Right hindlimb (tissue), 1 donor: ENCODE measurements at regions not wholly inside any gene's neighbourhood (a gene's known extent, or its start where the extent isn't known, plus 50 kb on each side); places are given as distances from the start of the nearest gene placed in this dataset.
"Not testable (repeated sequence)": the region's sequence is repeated elsewhere in the genome, so short reads cannot be mapped to it uniquely, and the experiment has no call there.

ENCODE experiments used
- DNase-seq: peaks from one replicate; pipeline ENCODE4 v3.0.0-alpha.2; 2018

GRCh38 chr7:136150311-136150710 is 173.2 kb upstream of the MTPN start:
- DNase-seq, result no peak

GRCh38 chr7:136148920-136149319 is 171.8 kb upstream of the MTPN start:
- DNase-seq, result no peak

- no peak for DNase-seq
Measured at GRCh38 chr7:136146925-136147324, 169.8 kb upstream of the MTPN start.

- no peak for DNase-seq
Measured at GRCh38 chr7:136144182-136144581, 167.0 kb upstream of the MTPN start.

GRCh38 chr7:136143271-136143670 is 166.1 kb upstream of the MTPN start:
- no peak for DNase-seq

- DNase-seq, result no peak
Measured at GRCh38 chr7:136142583-136142982, 165.4 kb upstream of the MTPN start.

GRCh38 chr7:136140469-136140868 is 163.3 kb upstream of the MTPN start:
- DNase-seq, result no peak

GRCh38 chr7:136139417-136139816 is 162.3 kb upstream of the MTPN start:
- no peak for DNase-seq

GRCh38 chr7:136138991-136139390 is 161.8 kb upstream of the MTPN start:
- no peak for DNase-seq

GRCh38 chr7:136136906-136137454 is 159.8 kb upstream of the MTPN start:
- DNase-seq, result no peak

GRCh38 chr7:136134503-136134902 is 157.3 kb upstream of the MTPN start:
- DNase-seq, result no peak

- peak; percentile 26 for DNase-seq
Measured at GRCh38 chr7:136133551-136133950, 156.4 kb upstream of the MTPN start.

- no peak for DNase-seq
Measured at GRCh38 chr7:136131304-136131630, 154.1 kb upstream of the MTPN start.

- no peak for DNase-seq
Measured at GRCh38 chr7:136130511-136131303, 153.5 kb upstream of the MTPN start.

- DNase-seq, result no peak
Measured at GRCh38 chr7:136128050-136128449, 150.9 kb upstream of the MTPN start.

GRCh38 chr7:136123352-136123751 is 146.2 kb upstream of the MTPN start:
- no peak for DNase-seq

- DNase-seq, result no peak
Measured at GRCh38 chr7:136122026-136122425, 144.9 kb upstream of the MTPN start.

- DNase-seq, result no peak
Measured at GRCh38 chr7:136117539-136117938, 140.4 kb upstream of the MTPN start.

- DNase-seq, result no peak
Measured at GRCh38 chr7:136116186-136116585, 139.0 kb upstream of the MTPN start.

- no peak for DNase-seq
Measured at GRCh38 chr7:136114966-136115762, 138.0 kb upstream of the MTPN start.

GRCh38 chr7:136114467-136114866 is 137.3 kb upstream of the MTPN start:
- DNase-seq, result not testable (repeated sequence)

GRCh38 chr7:136109037-136109436 is 131.9 kb upstream of the MTPN start:
- not testable (repeated sequence) for DNase-seq

GRCh38 chr7:136105191-136105590 is 128.0 kb upstream of the MTPN start:
- DNase-seq, result no peak

GRCh38 chr7:136104269-136104603 is 127.1 kb upstream of the MTPN start:
- no peak for DNase-seq
